ENCODE measurements at regions not wholly inside any gene's neighbourhood (a gene's known extent, or its start where the extent isn't known, plus 50 kb on each side); places are given as distances from the start of the nearest gene placed in this dataset.

- TF ChIP-seq, protein P1, sequence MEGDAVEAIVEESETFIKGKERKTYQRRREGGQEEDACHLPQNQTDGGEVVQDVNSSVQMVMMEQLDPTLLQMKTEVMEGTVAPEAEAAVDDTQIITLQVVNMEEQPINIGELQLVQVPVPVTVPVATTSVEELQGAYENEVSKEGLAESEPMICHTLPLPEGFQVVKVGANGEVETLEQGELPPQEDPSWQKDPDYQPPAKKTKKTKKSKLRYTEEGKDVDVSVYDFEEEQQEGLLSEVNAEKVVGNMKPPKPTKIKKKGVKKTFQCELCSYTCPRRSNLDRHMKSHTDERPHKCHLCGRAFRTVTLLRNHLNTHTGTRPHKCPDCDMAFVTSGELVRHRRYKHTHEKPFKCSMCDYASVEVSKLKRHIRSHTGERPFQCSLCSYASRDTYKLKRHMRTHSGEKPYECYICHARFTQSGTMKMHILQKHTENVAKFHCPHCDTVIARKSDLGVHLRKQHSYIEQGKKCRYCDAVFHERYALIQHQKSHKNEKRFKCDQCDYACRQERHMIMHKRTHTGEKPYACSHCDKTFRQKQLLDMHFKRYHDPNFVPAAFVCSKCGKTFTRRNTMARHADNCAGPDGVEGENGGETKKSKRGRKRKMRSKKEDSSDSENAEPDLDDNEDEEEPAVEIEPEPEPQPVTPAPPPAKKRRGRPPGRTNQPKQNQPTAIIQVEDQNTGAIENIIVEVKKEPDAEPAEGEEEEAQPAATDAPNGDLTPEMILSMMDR (IDR thresholded peaks at IDR 0.05; ENCODE audit: low read depth, low read length) = no peak
- TF ChIP-seq MYC (IDR thresholded peaks at IDR 0.05; ENCODE audit: low read depth, low read length) = no peak
Observed at GRCh38 chr3:177832880-177833279, 635.6 kb upstream of the TBL1XR1 start.
